Pancreas (tissue), 10 donors: ENCODE measurements at regions not wholly inside any gene's neighbourhood (a gene's known extent, or its start where the extent isn't known, plus 50 kb on each side); places are given as distances from the start of the nearest gene placed in this dataset.
"Not testable (repeated sequence)": the region's sequence is repeated elsewhere in the genome, so short reads cannot be mapped to it uniquely, and the experiment has no call there.

ENCODE experiments used
- ATAC-seq, 4 donors: fragments of 200-7000 bp; cut with Tn5 transposase; one replicate each; pipeline versions ENCODE4 v1.8.0 to v1.9.1; 2020; ENCODE audit warnings: mild to moderate bottlenecking in 4 of 4, moderate library complexity in 4 of 4
- DNase-seq, 6 donors: peaks; one replicate each; pipeline ENCODE4 v3.0.0-alpha.2; 2020
- FAIRE-seq: peaks from 2 replicates; lab custom pipeline; 2012; peaks lifted over from hg19 to GRCh38; lab: Jason Lieb, UNC
- H3K27ac ChIP-seq, 4 donors: fragments of 200-600 bp; sonication (generic); 1 replicate in 3 of 4; 2 replicates in 1 of 4; pipeline versions ENCODE4 v1.5.0 to v1.8.0; 2020
- H3K27me3 ChIP-seq, 4 donors: fragments of 200-600 bp; one replicate each; pipeline ENCODE4 v1.8.0; 2021
- H3K36me3 ChIP-seq, 3 donors: fragments of 200-600 bp; sonication (generic) in 1 of 3; one replicate each; pipeline versions ENCODE4 v1.5.0 to v1.8.0; 2020 to 2021
- H3K4me1 ChIP-seq, 3 donors: fragments of 200-600 bp; one replicate each; pipeline ENCODE4 v1.8.0; 2021
- H3K4me3 ChIP-seq, 4 donors: fragments of 200-600 bp; sonication (generic) in 2 of 4; one replicate each; pipeline versions ENCODE4 v1.5.0 to v1.8.0; 2020 to 2021
- H3K9me3 ChIP-seq, 4 donors: fragments of 200-600 bp; one replicate each; pipeline ENCODE4 v1.8.0; 2021
- CTCF ChIP-seq, 4 donors: fragments of 200-600 bp; sonication (generic) in 3 of 4; IDR thresholded peaks; one replicate each; pipeline versions ENCODE4 v1.5.0 to v1.8.0; 2021; ENCODE audit warnings: antibody characterized with exemption in 4 of 4
- WGBS, 2 donors: extraction: QIAGEN DNeasy Blood & Tissue Kit; methylation state at CpG; one replicate each; pipeline ENCODE4 v1.1.7; 2013; 5-methylcytosine and 5-hydroxymethylcytosine counted together
- intact Hi-C, 3 donors: fragments of 100-400 bp; cut with DNase I; formaldehyde crosslinking; loops; one replicate each; pipeline versions ENCODE4 v1.11.1 to v1.14.2; 2022
- donor health status: healthy with polysubstance abuse.
- donor health status: DM: no; HTN: no; CAD: no; lungs with moderate emphysema.
- donor health status: DM: no; HTN: no; CAD: no.
- donor health status: control.
- donor health status: control.
- donor health status: Bipolar disorder and iron deficiency.
- donor health status: DM: yes; HTN: yes; CAD: no.
- donor health status: DM: no; HTN: no; CAD: no.
- donor health status: DM: no; HTN: no; CAD: no.
- donor health status: DM: yes; HTN: yes; CAD: no.

- Histone ChIP-seq H3K9me3 (no peaks in the 10 kb centered on the region), H3K27me3 (no peaks in the 10 kb centered on the region), H3K36me3 (no peaks in the 10 kb centered on the region), H3K27ac (no peak overlapping the region), H3K4me3 (no peak overlapping the region), H3K4me1 (no peaks in the 10 kb centered on the region)
- ATAC-seq: no peak
- intact Hi-C loops: no loop called here
- DNase-seq: no peak
- 78 to 100% methylated on average over 1 of the region's 1 CpG for WGBS, 2 donors
- no peak for TF ChIP-seq CTCF (IDR thresholded peaks at IDR 0.05)
- no peak for FAIRE-seq
Measured at GRCh38 chr6:19925533-19925932, 88.4 kb downstream of the ID4 start.

GRCh38 chr6:19928461-19928860 lies 91.3 kb downstream of the ID4 start:
- H3K9me3 ChIP-seq: no peaks in the 10 kb centered on the region
- H3K4me1 ChIP-seq: no peaks in the 10 kb centered on the region
- WGBS, 2 donors: 68 to 81% methylated on average over 2 of the region's 2 CpGs
- no peaks in the 10 kb centered on the region for H3K27me3 ChIP-seq
- DNase-seq (no peak), ATAC-seq (no peak), FAIRE-seq (no peak)
- intact Hi-C loops: no loop called here
- TF ChIP-seq CTCF (IDR thresholded peaks at IDR 0.05): no peak
- H3K36me3 ChIP-seq: no peaks in the 10 kb centered on the region
- H3K4me3 ChIP-seq: no peak overlapping the region
- H3K27ac ChIP-seq: no peak overlapping the region

GRCh38 chr6:19929312-19929711 lies 92.1 kb downstream of the ID4 start:
- no peak overlapping the region for H3K27ac ChIP-seq
- H3K4me3 ChIP-seq: no peak overlapping the region
- WGBS, 2 donors: 58 to 76% methylated on average over 1 of the region's 1 CpG
- H3K36me3 ChIP-seq: no peaks in the 10 kb centered on the region
- H3K9me3 ChIP-seq: no peaks in the 10 kb centered on the region
- H3K27me3 ChIP-seq: no peaks in the 10 kb centered on the region
- DNase-seq: no peak
- no peaks in the 10 kb centered on the region for H3K4me1 ChIP-seq
- no peak for ATAC-seq
- no peak for TF ChIP-seq CTCF (IDR thresholded peaks at IDR 0.05)
- intact Hi-C loops: no loop called here
- no peak for FAIRE-seq

- WGBS, 2 donors: 70 to 85% methylated on average over 5 of the region's 5 CpGs
- Histone ChIP-seq H3K4me1 (no peaks in the 10 kb centered on the region), H3K27ac (no peak overlapping the region), H3K27me3 (no peaks in the 10 kb centered on the region), H3K36me3 (no peaks in the 10 kb centered on the region), H3K9me3 (no peaks in the 10 kb centered on the region), H3K4me3 (no peak overlapping the region)
- ATAC-seq (no peak), FAIRE-seq (no peak), DNase-seq (no peak)
- TF ChIP-seq CTCF (IDR thresholded peaks at IDR 0.05): no peak
- intact Hi-C loops: no loop called here
Measured at GRCh38 chr6:19934996-19935591, 97.9 kb downstream of the ID4 start.

GRCh38 chr6:19939321-19939720 lies 102.2 kb downstream of the ID4 start:
- DNase-seq: peak in 1 of 6 donors; percentile 60
- FAIRE-seq, H3K4me1 ChIP-seq, H3K27ac ChIP-seq, H3K36me3 ChIP-seq, ATAC-seq, H3K4me3 ChIP-seq, H3K27me3 ChIP-seq, H3K9me3 ChIP-seq, intact Hi-C loops: not testable (repeated sequence)
- 93 to 98% methylated on average over 16 to 28 of the region's 28 CpGs for WGBS, 2 donors

GRCh38 chr6:19939926-19940325 lies 102.8 kb downstream of the ID4 start:
- H3K9me3 ChIP-seq, H3K27ac ChIP-seq, H3K36me3 ChIP-seq, intact Hi-C loops, H3K27me3 ChIP-seq, H3K4me1 ChIP-seq, FAIRE-seq, ATAC-seq, H3K4me3 ChIP-seq: not testable (repeated sequence)
- DNase-seq: peak in 1 of 6 donors; percentile 58
- 90 to 94% methylated on average over 2 to 21 of the region's 28 CpGs for WGBS, 2 donors
